GM13977 (cell line): ENCODE measurements at regions not wholly inside any gene's neighbourhood (a gene's known extent, or its start where the extent isn't known, plus 50 kb on each side); places are given as distances from the start of the nearest gene placed in this dataset.
A peak's percentile ranks its signal among the peaks of the same experiment; 100 is the strongest.

Experiments used
- DNase-seq: peaks from one replicate; pipeline ENCODE4 v3.0.0; 2012; ENCODE audit warnings: low spot score
- CTCF ChIP-seq: IDR thresholded peaks from 2 replicates; pipeline ENCODE4 v1.5.1; 2012; ENCODE audit warnings: mild to moderate bottlenecking, control low read depth; ENCODE audit not compliant: insufficient read depth; ENCODE audit errors: extremely low read depth, missing control alignments
- in situ Hi-C: fragments of 300-500 bp; cut with MboI; formaldehyde crosslinking; loops from one replicate; pipeline ENCODE4 v1.12.0; 2022; ENCODE audit warnings: low sequenced_read_pairs, low pct_unique_long_range_greater_than_20kb, mixed read lengths, inconsistent platforms; ENCODE audit not compliant: unreplicated experiment

GRCh38 chr1:208599063-208599462 lies 354.9 kb upstream of the PLXNA2 start:
- TF ChIP-seq CTCF = no peak
- in situ Hi-C loops = no loop called here
- no peak for DNase-seq

GRCh38 chr1:208600456-208601190 lies 356.4 kb upstream of the PLXNA2 start:
- DNase-seq = no peak
- TF ChIP-seq CTCF = no peak
- in situ Hi-C loops = no loop called here

- in situ Hi-C loops = no loop called here
- no peak for TF ChIP-seq CTCF
These were observed 357.4 kb upstream of the PLXNA2 start for GRCh38 chr1:208601561-208601960.

GRCh38 chr1:208603721-208604120 lies 359.5 kb upstream of the PLXNA2 start:
- in situ Hi-C loops = no loop called here
- DNase-seq = no peak
- no peak for TF ChIP-seq CTCF

More at GRCh38 chr1:208601561-208601960, 357.4 kb upstream of the PLXNA2 start:
- no peak for DNase-seq

GRCh38 chr1:208604295-208604694 lies 360.1 kb upstream of the PLXNA2 start:
- TF ChIP-seq CTCF = no peak
- in situ Hi-C loops = no loop called here
- peak; percentile 42 for DNase-seq

- in situ Hi-C loops = no loop called here
- DNase-seq = no peak
- TF ChIP-seq CTCF = no peak
These were observed 362.8 kb upstream of the PLXNA2 start for GRCh38 chr1:208606959-208607358.
